H1 (cell line): ENCODE measurements at regions not wholly inside any gene's neighbourhood (a gene's known extent, or its start where the extent isn't known, plus 50 kb on each side); places are given as distances from the start of the nearest gene placed in this dataset.

Experiments used
- CBX5 ChIP-seq: fragments of 300-800, 300-1000 bp; sonication (generic); IDR thresholded peaks from 2 replicates; pipeline ENCODE4 v1.7.1; 2016; ENCODE audit warnings: antibody characterized with exemption, low read length, low read depth
- TF ChIP-seq, protein P1 (sequence below): IDR thresholded peaks from 2 replicates; pipeline ENCODE4 v1.6.1; 2012; ENCODE audit warnings: inconsistent platforms

DNA sequence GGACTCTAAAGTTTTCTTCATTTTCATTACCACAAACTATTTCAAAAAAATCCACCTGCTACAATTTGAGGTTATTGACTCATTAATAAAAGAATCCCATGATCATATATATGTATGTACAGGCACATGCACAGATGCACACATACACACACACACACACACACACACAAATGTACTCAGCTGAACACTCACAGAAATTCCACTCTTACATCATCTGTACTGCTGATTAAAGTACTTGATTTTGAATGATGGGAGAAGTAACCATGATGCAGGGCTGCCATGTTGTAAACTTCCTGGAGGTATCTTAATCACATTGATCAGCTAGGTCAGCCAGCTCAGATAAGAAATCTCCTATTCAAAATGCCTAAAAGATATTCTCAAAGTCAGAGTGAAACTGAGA is 1313.2 kb upstream of the NRXN1 start (continued):
- TF ChIP-seq, protein P1, sequence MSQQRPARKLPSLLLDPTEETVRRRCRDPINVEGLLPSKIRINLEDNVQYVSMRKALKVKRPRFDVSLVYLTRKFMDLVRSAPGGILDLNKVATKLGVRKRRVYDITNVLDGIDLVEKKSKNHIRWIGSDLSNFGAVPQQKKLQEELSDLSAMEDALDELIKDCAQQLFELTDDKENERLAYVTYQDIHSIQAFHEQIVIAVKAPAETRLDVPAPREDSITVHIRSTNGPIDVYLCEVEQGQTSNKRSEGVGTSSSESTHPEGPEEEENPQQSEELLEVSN: no peak
- no peak for TF ChIP-seq CBX5
